GM10248 (cell line): ENCODE measurements at regions not wholly inside any gene's neighbourhood (a gene's known extent, or its start where the extent isn't known, plus 50 kb on each side); places are given as distances from the start of the nearest gene placed in this dataset.

Experiments used
- CTCF ChIA-PET: fragments of 300-600 bp; sonication (Branson Sonifier 250); formaldehyde crosslinking; extraction: SDS; loops from one replicate; lab custom pipeline; 2021; ENCODE audit warnings: antibody characterized with exemption; lab: Yijun Ruan, JAX
- POLR2A ChIA-PET: fragments of 350-650 bp; sonication (Branson Sonifier 250); formaldehyde crosslinking; extraction: SDS; loops from one replicate; lab custom pipeline; 2020; ENCODE audit warnings: antibody characterized with exemption; lab: Yijun Ruan, JAX
- DNase-seq: peaks from one replicate; pipeline ENCODE4 v3.0.0; 2012; ENCODE audit errors: extremely low spot score
- TF ChIP-seq, protein P1 (sequence below): IDR thresholded peaks from 2 replicates; pipeline ENCODE4 v1.5.1; 2012; ENCODE audit warnings: mild to moderate bottlenecking, low read depth; ENCODE audit errors: extremely low read depth, missing control alignments, control extremely low read depth

DNA sequence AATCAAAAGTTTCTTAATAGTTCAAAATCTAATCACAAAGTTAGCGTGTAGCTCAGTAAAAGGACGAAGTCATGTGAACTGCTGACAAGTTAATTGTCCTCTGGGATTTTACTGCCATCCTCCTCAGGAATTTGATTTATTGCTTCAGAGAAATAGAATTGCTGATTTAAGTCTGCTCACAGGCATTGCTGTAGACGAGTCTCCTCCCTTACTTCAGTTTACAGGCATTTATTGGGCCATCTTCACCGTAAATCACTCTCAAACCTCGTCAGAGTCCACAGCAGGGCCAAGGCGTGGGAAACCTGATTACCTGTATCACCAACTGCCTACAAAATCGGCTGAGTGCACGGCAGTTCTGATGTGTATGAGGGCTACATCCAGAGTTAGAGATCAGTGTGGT lies 119.1 kb upstream of the PDE10A start:
- CTCF ChIA-PET: no interaction called here
- POLR2A ChIA-PET: no interaction called here
- TF ChIP-seq, protein P1, sequence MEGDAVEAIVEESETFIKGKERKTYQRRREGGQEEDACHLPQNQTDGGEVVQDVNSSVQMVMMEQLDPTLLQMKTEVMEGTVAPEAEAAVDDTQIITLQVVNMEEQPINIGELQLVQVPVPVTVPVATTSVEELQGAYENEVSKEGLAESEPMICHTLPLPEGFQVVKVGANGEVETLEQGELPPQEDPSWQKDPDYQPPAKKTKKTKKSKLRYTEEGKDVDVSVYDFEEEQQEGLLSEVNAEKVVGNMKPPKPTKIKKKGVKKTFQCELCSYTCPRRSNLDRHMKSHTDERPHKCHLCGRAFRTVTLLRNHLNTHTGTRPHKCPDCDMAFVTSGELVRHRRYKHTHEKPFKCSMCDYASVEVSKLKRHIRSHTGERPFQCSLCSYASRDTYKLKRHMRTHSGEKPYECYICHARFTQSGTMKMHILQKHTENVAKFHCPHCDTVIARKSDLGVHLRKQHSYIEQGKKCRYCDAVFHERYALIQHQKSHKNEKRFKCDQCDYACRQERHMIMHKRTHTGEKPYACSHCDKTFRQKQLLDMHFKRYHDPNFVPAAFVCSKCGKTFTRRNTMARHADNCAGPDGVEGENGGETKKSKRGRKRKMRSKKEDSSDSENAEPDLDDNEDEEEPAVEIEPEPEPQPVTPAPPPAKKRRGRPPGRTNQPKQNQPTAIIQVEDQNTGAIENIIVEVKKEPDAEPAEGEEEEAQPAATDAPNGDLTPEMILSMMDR: no peak
- DNase-seq: no peak

DNA sequence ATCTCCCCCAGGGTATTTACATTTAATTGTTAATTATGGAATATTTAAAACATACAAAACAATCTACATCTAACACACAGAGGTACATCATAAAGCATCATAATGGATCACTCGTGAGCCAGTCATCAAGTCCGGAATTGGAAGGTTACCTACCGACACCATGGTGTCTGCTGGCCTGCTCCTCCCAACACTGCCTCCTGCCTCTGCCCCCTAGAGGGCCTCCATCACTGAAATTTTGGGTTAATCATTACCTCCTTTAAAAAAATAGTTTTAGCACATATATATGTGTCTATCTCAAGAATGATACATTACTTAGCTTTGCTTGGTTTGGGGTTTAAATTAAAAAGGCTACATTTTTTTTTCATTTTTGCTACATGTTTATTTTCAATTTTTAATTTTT lies 114.6 kb upstream of the PDE10A start:
- ChIA-PET POLR2A (no interaction called here), CTCF (no interaction called here)
- TF ChIP-seq, protein P1: no peak
- DNase-seq: no peak

DNA sequence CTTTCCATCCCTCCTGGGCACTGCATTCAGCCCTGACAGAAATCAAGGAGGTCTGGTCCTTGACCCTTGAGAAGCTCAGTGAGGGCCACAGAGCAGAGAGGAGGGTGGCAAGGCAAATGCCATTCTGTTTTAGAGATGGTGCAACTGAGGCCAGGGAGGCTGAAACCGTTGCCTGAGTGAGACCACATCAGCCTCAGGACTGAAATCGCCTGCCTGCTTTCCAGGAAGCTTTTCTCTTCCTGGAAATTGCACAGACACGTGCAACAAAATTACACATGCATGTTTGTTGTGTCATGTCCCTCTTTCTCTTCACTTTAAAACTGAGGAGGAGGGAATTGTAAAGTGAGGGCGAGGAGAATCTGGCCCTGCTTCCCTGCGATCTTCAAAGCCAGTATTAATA lies 113.7 kb upstream of the PDE10A start:
- CTCF ChIA-PET: interaction anchor here (2.4 kb wide), 1 partner anchor 47 kb away, joined by 5 read pairs; no protein-coding TSS in a partner anchor
- TF ChIP-seq, protein P1: no peak
- no peak for DNase-seq
- POLR2A ChIA-PET: no interaction called here

DNA sequence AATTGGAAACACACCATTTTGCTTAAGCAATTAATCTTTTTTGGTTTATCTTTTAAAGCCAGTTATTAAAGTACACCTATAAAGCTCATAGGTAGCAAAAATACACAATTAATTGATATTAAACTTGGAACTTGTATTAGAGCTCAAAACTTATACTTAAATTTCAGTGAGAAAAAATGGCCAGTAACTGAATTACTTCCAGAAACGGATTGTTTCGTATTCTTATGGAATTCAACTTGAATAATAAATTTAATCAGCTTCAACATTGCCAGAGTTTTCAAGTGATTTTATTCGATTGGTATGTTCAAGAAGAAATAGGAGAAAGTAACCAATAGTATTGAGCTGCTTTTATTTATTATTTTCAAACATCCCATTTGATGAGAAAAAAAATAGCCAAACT lies 112.7 kb upstream of the PDE10A start:
- no peak for DNase-seq
- ChIA-PET CTCF (interaction anchor here (1.3 to 2.4 kb wide), 2 partner anchors 46 to 47 kb away, joined by 4 to 5 read pairs; no protein-coding TSS in a partner anchor), POLR2A (no interaction called here)
- TF ChIP-seq, protein P1: no peak

DNA sequence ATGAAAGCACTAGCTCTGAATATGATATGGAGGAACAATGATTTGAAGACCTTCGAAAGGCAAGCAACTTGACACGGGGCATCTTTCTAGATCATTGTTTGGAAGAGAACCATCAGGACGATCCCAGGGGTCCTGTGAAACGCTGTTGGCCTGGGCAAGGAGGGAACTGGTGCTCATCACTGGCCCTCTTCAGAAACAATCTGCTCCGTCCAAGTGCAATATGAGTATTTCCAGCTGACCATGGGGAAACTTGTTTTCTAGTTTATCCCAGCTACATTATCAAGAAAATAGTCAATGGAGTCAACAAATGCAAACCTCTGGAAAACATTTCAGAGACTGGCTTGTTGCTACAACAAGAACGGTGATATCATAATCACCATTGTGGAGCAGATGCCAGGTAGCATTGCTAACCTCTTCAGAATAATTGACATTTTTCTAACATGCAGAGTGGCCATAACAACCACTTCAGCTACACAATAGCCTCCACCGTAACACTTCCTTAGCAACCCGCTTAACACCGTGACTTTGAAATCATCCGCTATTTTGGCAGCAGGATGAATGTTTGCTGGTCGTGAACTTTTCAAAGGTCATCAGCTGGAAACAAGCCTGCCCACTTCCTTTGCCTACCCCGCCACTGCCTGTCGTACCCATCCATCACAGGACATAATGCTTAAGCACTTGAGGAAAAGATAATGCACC lies 112.0 kb upstream of the PDE10A start:
- CTCF ChIA-PET: interaction anchor here (1.3 to 2.4 kb wide), 2 partner anchors 45 to 47 kb away, joined by 4 to 5 read pairs; no protein-coding TSS in a partner anchor
- POLR2A ChIA-PET: no interaction called here
- DNase-seq: no peak
- TF ChIP-seq, protein P1: no peak

DNA sequence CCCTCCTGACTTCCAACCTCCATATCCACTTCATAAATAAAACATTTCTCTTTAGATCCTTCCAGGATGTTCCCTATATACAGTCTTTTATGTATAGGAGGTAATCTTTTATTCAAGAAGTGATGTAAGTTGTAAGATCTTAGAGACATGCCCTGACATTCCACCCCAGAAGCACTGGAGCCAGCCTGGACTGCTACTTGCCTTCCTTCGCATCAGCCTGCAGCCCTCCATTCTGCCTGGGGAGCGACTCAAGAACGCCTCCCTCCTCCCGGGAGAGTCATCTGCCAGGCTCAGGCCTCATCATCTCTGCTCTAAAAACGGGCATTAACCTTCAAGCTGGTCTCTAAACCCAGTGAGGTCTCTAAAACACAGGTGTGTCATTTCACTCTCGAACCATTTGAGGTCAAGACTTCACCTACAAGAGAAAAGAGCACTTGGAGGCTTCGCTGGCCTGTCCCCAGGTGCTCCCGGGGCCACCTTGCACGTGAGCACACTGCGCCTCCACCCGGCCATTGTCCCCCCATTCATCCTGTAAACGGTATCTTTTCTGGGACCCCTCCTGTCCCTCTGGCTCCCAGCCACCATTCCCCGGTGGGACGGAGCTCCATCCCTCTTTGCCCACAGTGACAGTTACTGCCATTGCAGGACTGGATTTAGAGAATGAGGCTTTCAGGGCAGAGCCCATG lies 107.5 kb upstream of the PDE10A start:
- TF ChIP-seq, protein P1: no peak
- POLR2A ChIA-PET: no interaction called here
- no peak for DNase-seq
- CTCF ChIA-PET: no interaction called here
